GM21786 (cell line): ENCODE measurements at regions not wholly inside any gene's neighbourhood (a gene's known extent, or its start where the extent isn't known, plus 50 kb on each side); places are given as distances from the start of the nearest gene placed in this dataset.

Source experiments
- ATAC-seq: cut with Tn5 transposase; IDR thresholded peaks from one replicate; pipeline ENCODE4 v1.9.1; 2021; ENCODE audit not compliant: unreplicated experiment

DNA sequence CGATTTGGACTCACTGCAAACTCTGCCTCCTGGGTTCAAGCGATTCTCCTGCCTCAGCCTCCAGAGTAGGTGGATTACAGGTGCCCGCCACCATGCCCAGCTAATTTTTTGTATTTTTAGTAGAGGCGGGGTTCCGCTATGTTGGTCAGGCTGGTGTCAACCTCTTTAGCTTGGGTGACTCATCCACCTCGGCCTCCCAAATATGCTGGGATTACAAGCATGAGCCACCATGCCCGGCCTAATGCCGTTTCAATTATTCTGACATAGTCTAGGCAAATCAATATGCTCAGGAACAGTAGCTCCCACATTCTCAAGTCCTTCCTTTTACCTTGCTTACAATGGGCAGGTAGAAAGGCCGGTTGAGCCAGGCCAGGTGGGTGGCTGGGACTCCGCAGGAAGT lies 82.0 kb upstream of the EEA1 start:
- ATAC-seq, result no peak

GRCh38 chr12:93015871-93016751 lies 87.0 kb upstream of the EEA1 start:
- no peak for ATAC-seq

DNA sequence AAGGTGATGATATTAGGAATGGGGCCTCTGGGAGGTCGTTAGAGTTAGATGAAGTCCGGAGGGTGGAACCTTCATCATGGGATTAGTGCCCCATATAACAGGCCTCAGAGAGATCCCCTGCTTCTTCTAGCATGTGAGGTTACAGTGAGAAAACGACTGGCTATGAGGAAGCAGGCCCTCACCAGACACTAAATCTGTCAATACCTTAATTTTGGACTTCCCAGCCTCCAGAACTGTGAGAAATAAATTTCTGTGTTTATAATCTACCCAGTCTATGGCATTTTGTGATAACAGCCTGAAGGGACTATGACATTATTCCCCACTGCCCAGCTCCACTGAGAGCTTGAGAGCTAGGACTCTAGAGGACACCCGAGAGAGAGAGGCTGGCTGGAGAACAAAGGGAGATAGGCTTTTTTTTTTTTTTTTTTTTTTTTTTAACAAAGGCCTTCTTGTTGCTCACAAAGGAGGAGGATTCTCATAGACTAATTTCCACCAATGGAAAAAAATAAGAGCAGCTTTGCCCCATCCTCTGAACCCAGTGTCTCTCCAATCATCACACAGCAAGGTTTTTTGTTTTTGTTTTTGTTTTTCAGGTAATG lies 87.8 kb upstream of the EEA1 start:
- no peak for ATAC-seq

- ATAC-seq, result no peak
Measured at GRCh38 chr12:93018610-93019009, 89.5 kb upstream of the EEA1 start.

DNA sequence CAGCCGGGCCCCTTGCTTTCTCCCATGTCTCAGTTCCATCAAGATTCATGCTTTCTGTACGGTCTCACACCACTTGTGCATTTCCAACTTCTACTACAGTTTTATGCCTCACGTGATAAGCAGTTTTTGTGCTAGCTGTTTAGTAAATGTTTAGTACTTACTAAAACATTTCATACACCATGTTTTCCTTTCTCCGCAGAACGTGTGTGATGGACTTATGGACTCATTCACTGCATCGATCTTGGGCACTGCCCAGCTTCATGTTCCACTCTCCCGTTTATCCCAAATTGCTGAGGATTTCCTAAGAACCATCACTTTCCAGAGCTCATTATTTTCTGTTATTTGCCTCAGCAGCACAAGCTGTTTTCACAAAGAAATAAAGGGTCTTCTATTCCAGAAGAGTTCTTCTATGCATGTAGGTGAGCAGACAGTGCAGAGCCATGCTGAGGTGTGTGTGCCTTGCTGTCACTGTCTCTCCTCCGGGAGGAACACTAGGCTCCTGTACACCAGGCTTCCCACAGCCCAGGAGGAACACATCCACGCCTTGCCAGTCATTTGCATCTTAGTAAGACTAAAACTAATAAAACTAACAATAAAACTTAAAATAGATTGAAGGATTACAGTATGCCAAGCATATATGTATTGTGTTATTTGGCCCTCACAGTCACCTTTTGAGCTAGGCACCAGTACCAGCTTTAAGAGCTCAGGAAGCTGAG lies 90.3 kb upstream of the EEA1 start:
- ATAC-seq, result no peak

DNA sequence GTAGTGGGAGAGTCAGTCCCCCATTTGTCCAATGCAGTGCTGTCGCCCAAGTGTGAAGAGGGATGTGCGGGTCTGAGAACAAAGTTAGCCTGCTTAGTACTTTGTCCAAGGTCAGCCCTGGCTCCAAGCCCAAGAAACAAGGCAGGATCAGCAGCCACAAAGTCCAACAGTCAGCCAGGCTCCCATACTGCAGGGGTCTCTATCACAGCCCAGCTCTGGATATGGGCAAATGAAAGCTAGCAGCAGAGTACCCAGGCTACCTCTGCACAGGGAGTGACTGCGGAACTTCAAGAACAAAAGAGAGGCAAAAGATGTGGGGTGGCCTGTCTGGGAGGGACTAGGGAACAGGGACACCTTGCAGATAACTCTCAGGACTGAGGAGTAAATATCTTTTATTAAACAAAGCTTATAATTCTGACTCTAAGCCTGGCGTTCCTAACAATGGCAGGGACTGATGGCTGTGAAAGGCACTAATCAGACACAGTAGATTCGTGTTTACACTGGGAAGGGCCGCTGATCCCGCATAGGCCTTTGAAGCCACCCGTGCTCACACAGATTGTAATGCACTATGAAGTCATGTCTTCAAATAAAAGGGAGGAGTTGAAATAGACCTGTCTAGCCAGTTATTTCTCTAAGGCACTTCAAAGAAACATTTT lies 91.0 kb upstream of the EEA1 start:
- no peak for ATAC-seq

GRCh38 chr12:93020631-93021597 lies 91.8 kb upstream of the EEA1 start:
- ATAC-seq, result no peak

DNA sequence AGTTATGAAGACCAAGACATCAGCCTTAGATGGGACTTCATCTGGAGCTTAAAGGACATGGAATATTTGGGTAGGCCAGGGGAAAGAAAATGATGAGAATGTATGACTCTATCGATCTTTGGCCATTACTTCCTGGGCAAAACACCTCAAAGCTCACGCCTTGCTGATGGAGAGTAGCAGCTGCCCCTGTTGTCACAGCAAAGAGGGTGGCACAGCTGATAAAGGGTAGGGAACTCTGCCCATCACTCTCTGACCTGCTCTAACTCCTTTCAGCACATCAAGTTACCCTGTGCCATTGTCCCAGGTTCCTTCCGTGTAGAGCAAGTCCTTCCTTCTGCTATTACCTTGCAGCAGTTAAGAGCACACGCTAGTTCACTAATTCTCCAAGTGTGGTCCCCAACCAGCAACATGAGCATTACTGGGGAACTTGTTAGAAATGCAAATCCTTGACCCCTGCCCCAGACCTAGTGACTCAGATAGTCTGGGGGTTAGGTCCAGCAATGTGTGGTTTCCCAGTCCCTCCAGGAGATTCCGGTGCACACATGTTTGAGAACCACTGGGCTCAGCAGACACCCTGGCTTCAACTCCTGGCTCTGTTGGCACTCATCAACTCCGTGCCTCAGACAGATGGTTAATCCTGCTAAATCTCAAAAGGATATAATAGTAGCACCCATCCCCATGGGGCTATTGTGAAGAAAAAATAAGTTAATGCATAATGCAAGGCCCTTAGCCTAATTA lies 93.7 kb upstream of the EEA1 start:
- no peak for ATAC-seq

DNA sequence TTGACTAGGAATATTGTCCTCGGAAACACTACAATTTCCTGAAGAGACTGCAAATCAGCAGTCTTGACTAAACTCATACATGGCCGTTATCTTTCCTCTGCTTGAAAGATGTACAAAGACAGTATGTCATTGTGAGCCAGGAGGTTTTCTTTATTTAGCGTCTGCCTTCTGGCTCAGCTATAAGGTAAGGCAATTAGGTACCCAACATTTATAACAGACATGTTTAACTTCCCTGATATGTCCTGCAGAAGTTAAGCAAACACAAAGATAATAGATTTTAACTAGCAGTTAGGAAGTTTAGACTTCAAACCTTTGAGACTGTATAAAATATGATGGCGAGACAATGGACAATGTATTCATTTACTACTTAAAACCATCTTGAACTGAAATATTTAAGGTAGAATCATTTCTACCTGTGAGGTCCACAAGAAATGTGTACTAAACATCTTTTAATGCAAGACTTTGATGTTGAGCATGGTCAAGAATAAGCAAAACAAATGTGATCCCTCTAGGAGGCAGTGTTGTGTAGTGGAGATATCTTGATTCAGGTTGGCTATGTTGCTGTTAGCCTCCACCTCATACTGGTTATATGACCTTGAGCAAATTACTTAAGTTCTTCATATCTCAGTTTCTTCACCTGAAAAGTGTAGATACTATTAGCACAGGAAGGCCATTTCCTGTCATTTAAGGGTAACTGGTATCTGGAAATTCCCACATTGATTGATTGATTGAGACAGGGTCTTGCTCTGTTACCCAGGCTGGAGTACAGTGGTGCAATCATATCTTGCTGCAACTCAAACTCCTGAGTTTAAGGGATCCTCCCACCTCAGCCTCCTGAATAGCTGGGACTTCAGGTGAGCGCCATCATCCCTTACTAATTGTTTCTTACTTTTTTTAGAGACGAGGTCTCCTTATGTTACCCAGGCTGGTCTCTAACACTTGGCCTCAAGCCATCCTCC lies 96.3 kb upstream of the EEA1 start:
- peak; percentile 85 for ATAC-seq

DNA sequence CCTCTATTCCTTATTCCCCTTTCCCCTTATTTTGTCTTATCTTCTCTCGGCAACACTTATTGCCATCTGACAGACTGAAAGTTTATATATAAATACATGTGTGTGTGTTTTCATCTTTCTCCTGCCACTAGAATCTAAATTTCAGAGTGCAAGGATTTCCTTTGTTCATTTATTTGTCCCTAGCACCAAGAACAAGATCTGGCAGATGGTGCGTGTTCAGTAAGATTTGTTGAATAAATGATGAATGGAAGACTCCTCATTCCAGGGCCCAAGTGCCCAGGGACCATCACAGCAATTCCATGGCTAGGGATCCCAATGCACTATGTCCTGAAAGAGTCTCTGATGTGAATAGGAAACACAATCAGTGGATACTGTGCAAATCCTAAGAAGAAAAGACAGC lies 97.9 kb upstream of the EEA1 start:
- no peak for ATAC-seq

DNA sequence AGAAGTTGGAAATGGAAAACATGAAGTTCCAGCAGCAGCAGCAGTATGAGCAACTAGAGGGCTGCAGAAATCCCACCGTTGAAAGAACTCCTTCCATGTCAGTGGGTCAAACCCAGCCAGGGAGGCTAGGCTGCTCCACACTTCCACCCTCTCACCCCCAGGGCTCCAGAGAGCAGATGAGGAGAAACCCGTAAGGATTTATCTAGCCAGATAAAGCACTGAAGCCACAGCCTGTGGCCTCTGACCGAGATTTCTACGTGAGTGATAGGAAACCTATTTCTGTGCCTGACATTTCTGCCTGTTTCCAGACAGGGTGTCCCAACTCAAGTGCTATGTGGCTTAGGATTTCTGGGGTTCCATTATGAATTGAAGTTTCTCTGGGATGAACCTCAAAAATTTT lies 100.0 kb upstream of the EEA1 start:
- no peak for ATAC-seq

DNA sequence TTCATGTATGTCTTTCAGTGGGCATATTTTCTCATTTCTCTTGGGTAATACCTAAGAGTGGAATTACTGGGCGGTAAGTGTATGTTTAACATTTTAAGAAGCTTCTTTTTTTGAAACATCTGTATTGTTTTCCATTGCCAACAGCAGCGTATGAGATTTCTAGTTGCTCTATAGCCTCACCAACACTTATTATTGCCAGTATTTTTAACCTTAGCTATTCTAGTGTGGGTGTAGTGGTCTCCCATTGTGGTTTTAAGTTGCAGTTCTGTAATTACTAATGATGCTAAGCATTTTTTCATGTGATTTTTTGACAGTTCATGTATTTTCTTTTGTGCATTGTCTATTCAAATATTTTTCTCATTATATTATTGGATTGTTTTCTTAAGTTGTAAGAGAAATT lies 101.9 kb upstream of the EEA1 start:
- no peak for ATAC-seq

- ATAC-seq, result no peak
Measured at GRCh38 chr12:93032758-93033157, 103.7 kb upstream of the EEA1 start.

- no peak for ATAC-seq
Measured at GRCh38 chr12:93033948-93034347, 104.9 kb upstream of the EEA1 start.

GRCh38 chr12:93039062-93039461 lies 110.0 kb upstream of the EEA1 start:
- ATAC-seq, result no peak

- no peak for ATAC-seq
Measured at GRCh38 chr12:93039930-93040329, 110.8 kb upstream of the EEA1 start.

DNA sequence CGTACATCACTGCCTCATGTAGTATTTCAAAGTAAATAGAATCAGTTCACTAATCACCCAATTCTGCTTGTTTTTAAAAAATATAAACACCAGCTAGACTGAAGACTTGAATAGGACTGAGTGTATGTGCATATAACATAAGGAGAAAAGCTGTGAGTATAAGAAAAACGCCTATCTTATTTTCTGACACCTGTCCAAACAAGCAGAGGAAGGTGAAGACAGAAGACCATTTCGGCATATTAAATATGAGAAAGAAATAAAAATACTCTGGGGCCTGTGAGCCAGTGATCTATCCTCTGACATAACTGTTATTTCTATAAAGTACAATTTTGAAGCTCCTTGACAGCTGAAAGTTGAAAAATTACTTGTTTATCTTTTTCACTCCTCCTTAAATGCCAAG lies 111.3 kb upstream of the EEA1 start:
- ATAC-seq, result no peak

DNA sequence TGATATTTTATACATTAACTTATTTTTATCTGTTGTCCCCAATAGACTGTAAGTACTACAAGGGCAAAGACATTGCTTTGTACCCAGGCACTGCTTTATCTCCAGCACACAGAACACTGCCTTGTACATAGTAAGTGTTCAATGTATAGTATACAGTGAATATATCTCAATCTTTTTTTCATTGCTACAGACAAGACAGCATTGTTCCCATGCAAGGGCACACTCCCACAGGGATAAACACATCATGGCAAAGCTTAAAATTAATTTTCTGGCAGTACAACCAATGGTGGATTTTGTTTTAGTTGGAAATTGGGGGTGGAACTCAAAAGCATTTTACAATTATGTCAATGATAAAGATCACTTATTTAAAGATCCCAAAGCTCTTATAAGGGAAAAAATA lies 112.3 kb upstream of the EEA1 start:
- ATAC-seq, result no peak

DNA sequence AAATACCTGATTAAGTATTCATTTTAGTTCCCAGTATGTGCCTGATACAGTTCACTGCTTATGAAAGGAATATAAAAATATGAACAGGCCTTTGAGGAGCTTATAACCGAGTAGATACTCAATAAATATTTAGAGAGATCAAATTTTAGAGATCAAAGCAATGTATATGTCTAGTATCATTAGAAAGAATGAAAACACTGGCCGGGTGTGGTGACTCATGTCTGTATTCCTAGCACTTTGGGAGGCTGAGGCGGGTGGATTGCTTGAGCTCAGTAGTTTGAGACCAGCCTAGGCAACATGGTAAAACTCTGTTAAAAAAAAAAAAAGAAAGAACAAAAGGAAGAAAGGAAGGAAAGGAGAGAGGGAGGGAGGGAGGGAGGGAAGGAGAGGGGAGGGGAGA lies 113.2 kb upstream of the EEA1 start:
- ATAC-seq, result no peak
